Upper lobe of right lung (tissue), 1 donor: ENCODE measurements at regions not wholly inside any gene's neighbourhood (a gene's known extent, or its start where the extent isn't known, plus 50 kb on each side); places are given as distances from the start of the nearest gene placed in this dataset.

Experiments used
- ATAC-seq: fragments of 200-7000 bp; cut with Tn5 transposase; one replicate; pipeline ENCODE4 v1.9.1; 2020; ENCODE audit warnings: mild to moderate bottlenecking, moderate library complexity
- DNase-seq: peaks from one replicate; pipeline ENCODE4 v3.0.0-alpha.2; 2020
- H3K27ac ChIP-seq: fragments of 200-600 bp; one replicate; pipeline ENCODE4 v1.8.0; 2022
- H3K27me3 ChIP-seq: fragments of 200-600 bp; one replicate; pipeline ENCODE4 v1.8.0; 2022; ENCODE audit warnings: mild to moderate bottlenecking
- H3K36me3 ChIP-seq: fragments of 200-600 bp; one replicate; pipeline ENCODE4 v1.8.0; 2022
- H3K4me1 ChIP-seq: fragments of 200-600 bp; one replicate; pipeline ENCODE4 v1.8.0; 2022
- H3K4me3 ChIP-seq: fragments of 200-600 bp; one replicate; pipeline ENCODE4 v1.8.0; 2022; ENCODE audit warnings: mild to moderate bottlenecking
- H3K9me3 ChIP-seq: fragments of 200-600 bp; one replicate; pipeline ENCODE4 v1.8.0; 2022
- intact Hi-C: fragments of 100-400 bp; cut with DNase I; formaldehyde crosslinking; loops from one replicate; pipeline ENCODE4 v1.11.0; 2022
- TF ChIP-seq, protein P1 (sequence below): fragments of 200-600 bp; IDR thresholded peaks from one replicate; pipeline ENCODE4 v1.8.0; 2022; ENCODE audit warnings: antibody characterized with exemption
- donor health status: DM: no; HTN: yes; CAD: no; lungs with severe emphysema.

DNA sequence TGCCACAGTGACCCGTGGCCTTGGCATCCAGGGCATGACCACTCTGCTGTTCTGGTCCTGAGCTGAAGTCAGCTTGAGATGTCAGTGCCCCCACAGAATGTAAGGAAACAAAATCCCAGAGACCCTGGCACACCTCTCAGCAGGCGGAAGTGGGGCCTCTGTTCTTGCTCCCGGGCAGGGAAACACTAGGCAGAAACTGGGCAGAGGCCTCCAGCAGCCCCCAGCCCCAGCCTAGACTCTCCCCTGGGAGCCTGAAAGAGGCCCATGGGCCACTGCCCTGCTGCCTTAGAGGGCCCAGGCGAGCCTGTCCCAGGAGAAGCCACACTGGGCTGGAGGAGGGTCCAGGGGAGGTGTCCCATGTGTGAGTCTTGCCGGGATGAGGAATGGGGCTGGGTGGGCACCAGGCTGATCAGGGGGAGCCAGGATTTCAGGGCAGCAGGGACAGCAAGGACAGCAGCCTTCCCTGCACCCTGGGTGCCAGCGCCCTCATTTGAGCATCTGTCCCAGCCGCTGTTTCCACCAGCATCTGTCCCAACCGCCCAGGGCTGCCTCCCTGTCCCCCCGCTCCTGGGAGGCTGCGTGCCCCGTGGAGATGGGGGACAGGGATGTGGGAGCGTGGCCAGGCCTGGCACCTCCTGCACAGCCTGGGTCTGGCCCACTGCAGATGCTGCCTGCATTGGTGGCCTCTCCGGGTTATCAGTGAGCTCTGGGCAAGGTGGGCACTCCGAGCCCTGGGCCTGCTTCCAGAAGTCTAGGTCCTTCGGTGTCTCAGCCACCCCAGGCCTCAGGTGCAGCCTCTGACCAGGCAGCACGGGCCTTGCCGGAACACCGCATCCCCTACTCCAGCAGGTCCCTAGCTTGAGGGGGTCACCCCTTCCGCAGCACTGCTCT is 1072.4 kb downstream of the BRD1 start:
- ATAC-seq (no peak), DNase-seq (no peak)
- no peak overlapping the region for H3K27ac ChIP-seq
- TF ChIP-seq, protein P1, sequence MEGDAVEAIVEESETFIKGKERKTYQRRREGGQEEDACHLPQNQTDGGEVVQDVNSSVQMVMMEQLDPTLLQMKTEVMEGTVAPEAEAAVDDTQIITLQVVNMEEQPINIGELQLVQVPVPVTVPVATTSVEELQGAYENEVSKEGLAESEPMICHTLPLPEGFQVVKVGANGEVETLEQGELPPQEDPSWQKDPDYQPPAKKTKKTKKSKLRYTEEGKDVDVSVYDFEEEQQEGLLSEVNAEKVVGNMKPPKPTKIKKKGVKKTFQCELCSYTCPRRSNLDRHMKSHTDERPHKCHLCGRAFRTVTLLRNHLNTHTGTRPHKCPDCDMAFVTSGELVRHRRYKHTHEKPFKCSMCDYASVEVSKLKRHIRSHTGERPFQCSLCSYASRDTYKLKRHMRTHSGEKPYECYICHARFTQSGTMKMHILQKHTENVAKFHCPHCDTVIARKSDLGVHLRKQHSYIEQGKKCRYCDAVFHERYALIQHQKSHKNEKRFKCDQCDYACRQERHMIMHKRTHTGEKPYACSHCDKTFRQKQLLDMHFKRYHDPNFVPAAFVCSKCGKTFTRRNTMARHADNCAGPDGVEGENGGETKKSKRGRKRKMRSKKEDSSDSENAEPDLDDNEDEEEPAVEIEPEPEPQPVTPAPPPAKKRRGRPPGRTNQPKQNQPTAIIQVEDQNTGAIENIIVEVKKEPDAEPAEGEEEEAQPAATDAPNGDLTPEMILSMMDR, result no peak
- H3K4me1 ChIP-seq, result no peaks in the 10 kb centered on the region
- H3K36me3 ChIP-seq, result no peaks in the 10 kb centered on the region
- intact Hi-C loops, result no loop called here
- H3K4me3 ChIP-seq, result no peak overlapping the region
- no peaks in the 10 kb centered on the region for H3K27me3 ChIP-seq
- no peaks in the 10 kb centered on the region for H3K9me3 ChIP-seq

DNA sequence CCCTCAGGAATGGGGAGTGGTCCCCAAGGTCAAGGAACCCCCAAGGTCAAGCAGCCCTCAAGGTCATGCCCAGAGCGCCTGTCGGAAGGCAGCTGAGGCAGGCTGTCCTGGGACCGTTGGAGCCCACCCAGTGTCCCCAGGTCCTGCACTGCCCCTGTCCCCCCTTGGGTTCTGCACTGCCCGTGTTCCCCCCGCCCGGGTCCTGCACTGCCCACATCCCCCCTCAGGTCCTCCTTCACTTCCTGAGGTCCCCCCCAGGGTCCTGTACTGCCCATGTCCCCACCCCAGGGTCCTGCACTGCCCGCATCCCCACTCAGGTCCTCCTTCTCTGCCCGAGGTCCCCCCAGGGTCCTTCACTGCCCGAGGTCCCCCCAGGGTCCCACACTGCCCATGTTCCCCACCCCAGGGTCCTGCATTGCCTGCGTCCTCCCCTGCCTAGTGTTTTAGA is 1073.0 kb downstream of the BRD1 start:
- H3K27me3 ChIP-seq, result no peaks in the 10 kb centered on the region
- TF ChIP-seq, protein P1, result no peak
- H3K4me3 ChIP-seq, result no peak overlapping the region
- no peaks in the 10 kb centered on the region for H3K4me1 ChIP-seq
- intact Hi-C loops, result no loop called here
- no peaks in the 10 kb centered on the region for H3K9me3 ChIP-seq
- no peaks in the 10 kb centered on the region for H3K36me3 ChIP-seq
- DNase-seq, result no peak
- H3K27ac ChIP-seq, result no peak overlapping the region
- ATAC-seq, result no peak

DNA sequence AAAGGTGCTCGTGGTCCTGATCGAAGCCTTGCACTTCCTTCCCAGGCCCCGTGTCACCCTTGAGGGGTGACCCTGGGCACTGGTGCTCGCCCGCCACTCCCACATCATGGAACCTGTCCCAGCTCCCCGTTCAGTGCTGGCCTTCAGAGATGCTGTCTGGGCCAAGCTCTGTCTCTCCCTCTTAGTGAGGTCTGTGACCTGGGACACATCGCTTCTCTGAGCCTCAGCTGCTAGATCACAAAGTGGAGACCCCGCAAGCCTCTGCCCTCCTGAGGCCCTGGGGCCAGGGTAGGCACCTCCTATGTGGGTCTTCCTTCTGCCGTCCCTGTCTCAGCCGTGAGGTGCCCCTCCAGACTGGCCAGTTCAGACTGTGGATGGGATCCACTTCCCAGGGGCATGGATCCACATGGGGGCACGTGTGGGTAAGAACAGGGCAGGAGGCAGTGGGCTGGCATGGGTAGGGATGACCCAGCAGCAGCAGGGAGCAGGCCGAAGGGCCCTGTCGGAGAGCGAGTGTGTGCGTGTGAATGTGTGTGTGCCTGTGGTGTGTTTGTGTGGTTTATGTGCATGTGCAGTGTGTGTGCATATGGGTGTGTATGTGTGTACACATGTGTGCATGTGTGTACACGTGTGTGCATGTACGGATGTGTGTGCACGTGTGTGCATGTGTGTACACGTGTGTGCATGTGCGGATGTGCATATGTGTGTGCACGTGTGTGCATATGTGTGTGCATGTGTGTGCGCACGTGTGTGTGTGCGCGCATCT is 1073.7 kb downstream of the BRD1 start:
- no peaks in the 10 kb centered on the region for H3K27me3 ChIP-seq
- no peak overlapping the region for H3K27ac ChIP-seq
- DNase-seq (no peak), ATAC-seq (no peak)
- no peak overlapping the region for H3K4me3 ChIP-seq
- intact Hi-C loops, result no loop called here
- no peaks in the 10 kb centered on the region for H3K9me3 ChIP-seq
- H3K4me1 ChIP-seq, result no peaks in the 10 kb centered on the region
- TF ChIP-seq, protein P1, result no peak
- no peaks in the 10 kb centered on the region for H3K36me3 ChIP-seq

DNA sequence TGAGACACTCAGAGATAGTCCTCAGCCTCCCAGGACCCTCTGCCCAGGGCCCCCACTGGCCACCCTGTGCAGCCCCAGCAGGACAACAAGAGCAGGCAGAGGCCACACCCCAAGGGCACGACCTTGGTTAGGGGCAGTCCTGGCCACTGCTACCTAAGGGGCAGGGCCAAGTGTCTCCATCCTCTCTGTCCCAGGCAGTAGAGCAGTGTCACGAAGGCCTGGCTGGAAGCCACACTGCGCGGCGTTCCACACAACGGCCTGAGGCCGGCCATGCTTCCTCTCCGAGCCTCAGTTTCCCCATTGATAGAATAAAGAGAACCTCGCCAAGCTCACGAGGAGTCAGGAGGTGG is 1074.3 kb downstream of the BRD1 start:
- ATAC-seq (no peak), DNase-seq (no peak)
- TF ChIP-seq, protein P1, result no peak
- no peak overlapping the region for H3K4me3 ChIP-seq
- no peaks in the 10 kb centered on the region for H3K4me1 ChIP-seq
- H3K27me3 ChIP-seq, result no peaks in the 10 kb centered on the region
- intact Hi-C loops, result no loop called here
- no peaks in the 10 kb centered on the region for H3K9me3 ChIP-seq
- H3K27ac ChIP-seq, result no peak overlapping the region
- no peaks in the 10 kb centered on the region for H3K36me3 ChIP-seq

DNA sequence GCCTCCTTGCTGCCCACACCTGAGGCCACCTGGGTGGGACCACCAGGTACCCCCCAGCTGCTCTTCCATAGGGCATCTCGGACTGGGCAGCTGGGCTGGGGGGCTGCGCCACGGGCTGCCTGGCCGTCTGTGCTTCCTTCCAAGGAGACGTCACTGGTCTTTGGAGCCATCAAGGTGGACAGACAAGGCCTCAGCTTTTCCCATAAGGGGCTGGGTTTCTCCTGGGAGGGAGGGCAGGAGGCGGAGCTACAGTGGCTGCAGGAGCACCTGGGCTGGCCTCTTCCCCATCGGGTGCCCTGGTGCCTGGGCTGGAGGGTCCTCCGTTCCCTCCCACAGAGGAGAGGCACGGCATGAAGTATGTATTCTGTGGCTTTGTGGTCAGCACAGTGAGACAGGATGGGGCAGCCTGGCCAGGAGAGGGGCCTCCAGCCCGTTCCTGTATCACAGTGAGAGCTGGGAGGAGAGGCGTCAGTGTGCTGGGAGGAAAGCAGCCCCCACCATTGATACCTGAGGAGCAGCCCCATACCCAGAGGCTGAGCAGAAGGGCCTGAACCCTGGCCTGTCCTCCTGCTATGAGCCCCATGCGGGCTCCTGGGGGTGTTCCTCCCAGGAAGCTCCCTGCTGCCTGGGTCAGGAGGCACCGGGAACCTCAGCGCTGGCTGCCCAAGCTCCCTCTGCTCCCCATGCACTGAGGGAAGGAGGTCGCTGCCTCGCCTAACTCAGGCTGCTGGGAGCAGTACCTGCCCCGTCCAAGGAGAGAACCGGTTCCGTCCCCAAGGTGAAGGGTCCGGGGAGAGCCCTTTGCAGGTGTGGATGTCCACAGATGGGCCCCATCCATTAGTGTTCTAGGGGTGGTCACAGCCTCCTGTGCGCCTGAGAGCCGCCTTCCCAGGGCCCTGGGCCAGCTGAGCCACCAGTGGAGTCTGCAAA is 1075.0 kb downstream of the BRD1 start:
- no peaks in the 10 kb centered on the region for H3K27me3 ChIP-seq
- ATAC-seq (no peak), DNase-seq (no peak)
- no peaks in the 10 kb centered on the region for H3K36me3 ChIP-seq
- intact Hi-C loops, result no loop called here
- H3K27ac ChIP-seq, result no peak overlapping the region
- no peaks in the 10 kb centered on the region for H3K4me1 ChIP-seq
- TF ChIP-seq, protein P1, result no peak
- H3K4me3 ChIP-seq, result no peak overlapping the region
- no peaks in the 10 kb centered on the region for H3K9me3 ChIP-seq
